Coronary artery (tissue), 2 donors: ENCODE measurements at regions not wholly inside any gene's neighbourhood (a gene's known extent, or its start where the extent isn't known, plus 50 kb on each side); places are given as distances from the start of the nearest gene placed in this dataset.
"Not testable (repeated sequence)": the region's sequence is repeated elsewhere in the genome, so short reads cannot be mapped to it uniquely, and the experiment has no call there.

Experiments
- DNase-seq: peaks from one replicate; pipeline ENCODE4 v3.0.0-alpha.2; 2017; ENCODE audit warnings: low spot score
- H3K27ac ChIP-seq, 2 donors: fragments of 200-600 bp; sonication (generic); one replicate each; pipeline ENCODE4 v1.5.1; 2016 to 2019
- H3K4me3 ChIP-seq: fragments of 200-600 bp; sonication (generic); 2 replicates; pipeline ENCODE4 v1.5.1; 2016; ENCODE audit warnings: mild to moderate bottlenecking, moderate library complexity
- TF ChIP-seq, protein P1 (sequence below): fragments of 200-600 bp; sonication (generic); IDR thresholded peaks from one replicate; pipeline ENCODE4 v1.5.1; 2019; ENCODE audit warnings: antibody characterized with exemption

- DNase-seq: no peak
- TF ChIP-seq, protein P1, sequence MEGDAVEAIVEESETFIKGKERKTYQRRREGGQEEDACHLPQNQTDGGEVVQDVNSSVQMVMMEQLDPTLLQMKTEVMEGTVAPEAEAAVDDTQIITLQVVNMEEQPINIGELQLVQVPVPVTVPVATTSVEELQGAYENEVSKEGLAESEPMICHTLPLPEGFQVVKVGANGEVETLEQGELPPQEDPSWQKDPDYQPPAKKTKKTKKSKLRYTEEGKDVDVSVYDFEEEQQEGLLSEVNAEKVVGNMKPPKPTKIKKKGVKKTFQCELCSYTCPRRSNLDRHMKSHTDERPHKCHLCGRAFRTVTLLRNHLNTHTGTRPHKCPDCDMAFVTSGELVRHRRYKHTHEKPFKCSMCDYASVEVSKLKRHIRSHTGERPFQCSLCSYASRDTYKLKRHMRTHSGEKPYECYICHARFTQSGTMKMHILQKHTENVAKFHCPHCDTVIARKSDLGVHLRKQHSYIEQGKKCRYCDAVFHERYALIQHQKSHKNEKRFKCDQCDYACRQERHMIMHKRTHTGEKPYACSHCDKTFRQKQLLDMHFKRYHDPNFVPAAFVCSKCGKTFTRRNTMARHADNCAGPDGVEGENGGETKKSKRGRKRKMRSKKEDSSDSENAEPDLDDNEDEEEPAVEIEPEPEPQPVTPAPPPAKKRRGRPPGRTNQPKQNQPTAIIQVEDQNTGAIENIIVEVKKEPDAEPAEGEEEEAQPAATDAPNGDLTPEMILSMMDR: no peak
- Histone ChIP-seq H3K4me3 (no peak overlapping the region), H3K27ac (no peak overlapping the region)
Measured at GRCh38 chr7:91431601-91432000, 167.4 kb downstream of the FZD1 start.

DNA sequence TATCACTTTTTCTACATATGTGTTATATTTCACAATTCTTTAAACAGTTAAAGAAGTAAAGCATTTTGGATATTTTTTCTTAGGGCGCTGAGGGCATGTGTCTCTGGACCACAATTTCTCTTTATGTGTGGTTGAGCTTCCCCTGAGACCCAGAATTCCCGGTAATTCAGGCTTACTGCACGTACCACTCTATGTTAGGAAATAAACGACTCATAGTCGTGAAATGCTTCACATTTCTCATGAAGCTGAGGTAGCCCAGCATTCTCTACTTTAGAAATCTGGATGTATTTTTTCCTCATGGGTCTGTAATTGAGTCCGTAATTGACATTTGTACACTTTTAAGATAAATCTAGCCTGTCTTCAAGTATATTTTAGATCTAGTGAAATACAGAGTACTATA is 170.6 kb downstream of the FZD1 start:
- Histone ChIP-seq H3K4me3 (no peak overlapping the region), H3K27ac (no peak overlapping the region)
- TF ChIP-seq, protein P1: no peak
- DNase-seq: no peak

DNA sequence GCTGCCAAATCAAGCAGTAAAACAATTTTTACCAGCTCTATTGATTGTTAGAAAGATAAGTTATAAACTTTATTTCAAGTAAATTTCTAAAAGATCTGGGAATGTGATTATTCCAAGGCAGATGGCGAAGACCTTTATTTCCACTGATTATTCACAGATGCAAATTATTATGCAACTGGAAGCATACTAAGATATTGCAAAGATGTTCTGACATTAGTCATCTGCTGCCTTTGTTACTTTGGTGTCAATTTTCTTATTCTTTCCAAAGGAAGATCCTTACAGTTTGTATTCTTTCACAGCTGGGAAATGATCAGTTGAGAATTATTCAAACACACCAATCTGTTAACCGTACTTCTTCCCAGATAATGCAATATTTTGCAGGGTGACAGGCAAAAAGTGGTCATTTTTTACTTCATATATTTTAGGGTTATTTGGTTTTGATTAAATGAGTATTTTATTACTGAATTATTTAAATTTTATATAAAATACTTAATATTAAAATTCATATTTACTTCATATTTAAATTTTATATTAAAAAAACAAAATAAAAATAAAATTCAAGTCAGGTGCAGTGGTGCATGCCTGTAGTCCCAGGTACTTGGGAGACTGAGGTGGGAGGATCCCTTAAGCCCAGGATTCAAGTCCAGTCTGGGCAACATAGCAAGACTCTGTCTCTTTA is 171.3 kb downstream of the FZD1 start:
- Histone ChIP-seq H3K27ac (no peak overlapping the region), H3K4me3 (no peak overlapping the region)
- TF ChIP-seq, protein P1: no peak
- no peak for DNase-seq

DNA sequence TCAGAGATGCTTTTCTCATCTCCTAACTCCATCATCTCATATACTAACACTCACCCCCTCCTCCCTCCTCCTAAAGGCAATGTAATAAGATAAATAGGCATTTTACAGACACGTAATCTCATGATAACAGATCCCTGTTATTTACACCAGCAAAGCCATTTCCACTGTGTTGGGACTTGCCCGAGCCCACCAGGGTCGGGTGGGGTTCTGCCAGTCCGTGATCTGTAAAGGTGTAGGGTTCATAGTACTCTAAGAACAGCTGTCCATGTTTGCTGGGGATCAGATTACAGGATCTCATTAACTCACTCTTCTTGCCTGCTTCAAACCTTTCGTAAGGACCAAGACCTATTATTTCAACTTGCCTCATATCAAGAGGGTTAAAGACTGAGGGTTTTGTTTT is 172.4 kb downstream of the FZD1 start:
- TF ChIP-seq, protein P1: no peak
- no peak for DNase-seq
- no peak overlapping the region for H3K27ac ChIP-seq
- no peak overlapping the region for H3K4me3 ChIP-seq

DNA sequence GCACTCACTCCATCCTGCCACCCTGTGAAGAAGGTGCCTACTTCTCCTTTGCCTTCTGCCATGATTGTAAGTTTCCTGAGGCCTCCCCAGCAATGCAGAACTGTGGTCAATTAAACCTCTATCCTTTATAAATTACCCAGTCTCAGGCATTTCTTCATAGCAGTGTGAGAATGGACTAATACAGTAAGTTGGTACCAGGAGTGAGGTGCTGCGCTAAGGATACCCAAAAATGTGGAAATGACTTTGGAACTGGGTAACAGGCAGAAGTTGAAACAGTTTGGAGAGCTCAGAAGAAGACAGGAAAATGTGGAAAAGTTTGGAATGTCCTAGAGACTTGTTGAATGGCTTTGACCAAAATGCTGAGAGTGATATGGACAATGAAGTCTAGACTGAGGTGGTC is 176.0 kb downstream of the FZD1 start:
- H3K4me3 ChIP-seq, DNase-seq, H3K27ac ChIP-seq: not testable (repeated sequence)

DNA sequence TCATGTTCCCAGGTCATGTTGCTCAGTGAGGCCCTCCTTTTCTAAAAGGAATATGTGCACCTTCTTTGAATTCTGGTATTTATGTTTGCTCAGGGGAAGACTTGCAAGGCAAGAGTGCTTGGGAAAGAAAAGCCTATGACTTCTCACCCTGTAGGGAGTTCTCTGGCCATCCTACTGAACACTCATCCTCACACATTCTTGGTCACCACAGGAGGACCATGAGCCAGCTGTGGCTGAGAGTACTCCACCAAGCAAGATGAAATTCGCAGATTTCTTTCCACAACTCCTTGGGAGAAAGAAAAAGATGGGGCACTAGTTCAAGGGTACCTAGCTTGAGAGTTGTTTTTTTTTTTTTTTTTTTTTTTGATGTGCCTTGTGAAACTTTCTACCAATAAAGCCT is 179.6 kb downstream of the FZD1 start:
- TF ChIP-seq, protein P1: no peak
- no peak for DNase-seq
- no peak overlapping the region for H3K27ac ChIP-seq
- H3K4me3 ChIP-seq: no peak overlapping the region

DNA sequence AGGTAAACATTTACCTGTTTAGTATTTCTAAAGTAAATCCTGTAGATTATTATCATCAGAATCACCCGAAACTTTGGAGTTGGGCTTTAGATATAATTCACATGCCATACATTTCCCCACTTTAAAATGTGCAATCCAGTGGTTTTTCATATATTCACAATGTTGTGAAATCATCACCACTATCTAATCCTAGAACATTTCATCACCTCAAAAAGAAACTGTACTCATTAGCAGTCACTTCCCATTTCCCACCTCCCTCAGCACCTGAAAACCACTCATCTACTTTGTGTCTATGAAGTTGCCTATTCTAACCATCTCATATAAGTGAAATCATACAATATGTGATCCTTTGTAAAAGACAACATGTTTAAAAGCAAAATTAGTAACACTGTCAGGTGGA is 182.6 kb downstream of the FZD1 start:
- TF ChIP-seq, protein P1: no peak
- Histone ChIP-seq H3K27ac (no peak overlapping the region), H3K4me3 (no peak overlapping the region)
- no peak for DNase-seq
